AG04449 (cell line): ENCODE measurements at regions not wholly inside any gene's neighbourhood (a gene's known extent, or its start where the extent isn't known, plus 50 kb on each side); places are given as distances from the start of the nearest gene placed in this dataset.

ENCODE experiments used
- CTCF ChIA-PET: fragments of 350-600 bp; formaldehyde crosslinking; extraction: SDS; loops from one replicate; lab custom pipeline; 2021; ENCODE audit warnings: antibody characterized with exemption; lab: Yijun Ruan, JAX
- POLR2A ChIA-PET: fragments of 400-600, 350-600 bp; formaldehyde crosslinking; extraction: SDS; loops from one replicate; lab custom pipeline; 2020; ENCODE audit warnings: antibody characterized with exemption, inconsistent platforms; lab: Yijun Ruan, JAX
- DNase-seq: peaks from one replicate; pipeline ENCODE4 v3.0.0-alpha.2; 2010; ENCODE audit warnings: low read depth, low spot score
- H3K4me3 ChIP-seq: 2 replicates; pipeline ENCODE4 v1.5.1; 2011; ENCODE audit warnings: low read depth, mild to moderate bottlenecking, control low read depth, low read length
- CTCF ChIP-seq: IDR thresholded peaks from one replicate; pipeline ENCODE4 v1.5.1; 2011; ENCODE audit warnings: mild to moderate bottlenecking, moderate library complexity, low read length, control low read depth, inconsistent platforms; ENCODE audit not compliant: insufficient read depth; ENCODE audit errors: missing control alignments

GRCh38 chr2:104568247-104568646 lies 285.7 kb upstream of the POU3F3 start:
- ChIA-PET CTCF (no interaction called here), POLR2A (no interaction called here)
- no peak for TF ChIP-seq CTCF
- H3K4me3 ChIP-seq: no peak overlapping the region
- DNase-seq: no peak

DNA sequence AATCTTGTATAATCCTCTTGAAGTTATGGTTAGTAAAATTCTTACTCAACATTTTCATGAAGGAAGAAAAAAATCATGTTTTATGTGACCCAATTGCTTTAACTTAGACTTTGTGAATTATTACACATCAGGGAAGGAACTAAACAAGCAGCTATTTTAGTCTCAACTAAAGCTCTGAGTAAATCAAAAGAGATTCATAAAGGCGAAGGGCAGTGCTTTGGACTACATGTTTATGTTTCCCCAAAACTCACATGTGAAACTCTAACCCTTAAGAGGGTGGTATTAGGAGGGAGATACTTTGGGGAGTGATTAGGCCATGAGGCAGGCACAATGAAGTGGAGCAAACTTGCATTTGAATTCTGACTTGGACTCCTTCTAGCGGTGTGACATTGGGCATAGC lies 283.7 kb upstream of the POU3F3 start:
- ChIA-PET POLR2A (no interaction called here), CTCF (interaction anchor here (0.6 kb wide), 1 partner anchor 278 kb away, joined by 3 read pairs; no protein-coding TSS in a partner anchor)
- DNase-seq: no peak
- H3K4me3 ChIP-seq: no peak overlapping the region
- TF ChIP-seq CTCF: no peak

- CTCF ChIA-PET: no interaction called here
- no peak overlapping the region for H3K4me3 ChIP-seq
- TF ChIP-seq CTCF: no peak
- POLR2A ChIA-PET: no interaction called here
- no peak for DNase-seq
These were observed 281.1 kb upstream of the POU3F3 start for GRCh38 chr2:104572834-104573233.

DNA sequence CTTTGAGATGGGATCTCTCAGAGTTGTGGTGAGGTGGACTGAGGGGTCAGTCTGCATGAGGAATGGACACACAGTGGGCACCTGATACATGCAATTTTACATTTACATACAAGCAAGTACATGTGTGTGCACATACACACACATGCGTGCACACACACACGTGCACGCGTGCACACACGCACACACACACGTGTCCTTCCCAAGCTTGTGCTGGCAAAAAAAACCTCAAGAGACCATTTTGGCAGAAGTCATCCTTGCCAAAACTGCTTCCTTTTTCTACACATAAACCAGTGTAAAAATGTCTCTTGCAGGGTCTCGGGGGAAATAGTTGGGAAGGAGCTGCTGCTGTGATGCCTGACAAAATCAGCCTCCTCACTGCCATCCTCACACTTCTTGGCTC lies 279.5 kb upstream of the POU3F3 start:
- ChIA-PET POLR2A (no interaction called here), CTCF (no interaction called here)
- no peak for DNase-seq
- no peak overlapping the region for H3K4me3 ChIP-seq
- no peak for TF ChIP-seq CTCF

- no peak for DNase-seq
- ChIA-PET POLR2A (no interaction called here), CTCF (no interaction called here)
- no peak overlapping the region for H3K4me3 ChIP-seq
- TF ChIP-seq CTCF: no peak
These were observed 276.8 kb upstream of the POU3F3 start for GRCh38 chr2:104577143-104577542.

GRCh38 chr2:104582471-104582870 lies 271.4 kb upstream of the POU3F3 start:
- no peak for DNase-seq
- CTCF ChIA-PET: no interaction called here
- POLR2A ChIA-PET: no interaction called here
- no peak for TF ChIP-seq CTCF
- H3K4me3 ChIP-seq: no peak overlapping the region
